IMR-90 (cell line): ENCODE measurements at regions not wholly inside any gene's neighbourhood (a gene's known extent, or its start where the extent isn't known, plus 50 kb on each side); places are given as distances from the start of the nearest gene placed in this dataset.

Experiments used
- ATAC-seq: fragments of 200-7000 bp; cut with Tn5 transposase; 2 replicates; pipeline ENCODE4 v1.9.1; 2020; ENCODE audit warnings: low read depth, mild to moderate bottlenecking, moderate library complexity
- BruUV-seq: library from RNA; stranded (reverse); fragments of 400-500 nt; replicated peaks from 2 replicates; lab custom pipeline; 2021; lab: Mats Ljungman, UMichigan
- CTCF ChIA-PET: fragments of 300-600 bp; formaldehyde crosslinking; extraction: SDS; loops from one replicate; lab custom pipeline; 2021; ENCODE audit warnings: antibody characterized with exemption; lab: Yijun Ruan, JAX
- POLR2A ChIA-PET: fragments of 300-600 bp; sonication (Branson Sonifier 250); formaldehyde crosslinking; loops from one replicate; lab custom pipeline; 2022; ENCODE audit warnings: antibody characterized with exemption; ENCODE audit not compliant: unreplicated experiment; lab: Charles Lee
- DNase-seq: peaks from one replicate; pipeline ENCODE4 v3.0.0; 2013
- H2AFZ ChIP-seq: replicated peaks from 2 replicates; pipeline ENCODE3; 2013; ENCODE audit warnings: low read length, mild to moderate bottlenecking; ENCODE audit not compliant: poor library complexity
- H2AK5ac ChIP-seq: 2 replicates; pipeline ENCODE4 v1.6.1; 2013; ENCODE audit warnings: low read depth, low read length, inconsistent platforms
- H2AK9ac ChIP-seq: replicated peaks from 2 replicates; pipeline ENCODE3; 2013; ENCODE audit warnings: mild to moderate bottlenecking, low read depth, low read length, moderate library complexity; ENCODE audit not compliant: poor library complexity
- H2BK120ac ChIP-seq: 2 replicates; pipeline ENCODE4 v1.6.1; 2013; ENCODE audit warnings: low read depth, low read length, inconsistent platforms
- H2BK15ac ChIP-seq: 3 replicates; pipeline ENCODE4 v1.6.1; 2013; ENCODE audit warnings: low read depth, low read length, inconsistent platforms
- H2BK20ac ChIP-seq: 2 replicates; pipeline ENCODE4 v1.6.1; 2013; ENCODE audit warnings: low read depth, mild to moderate bottlenecking, inconsistent platforms, low read length, moderate library complexity
- H2BK5ac ChIP-seq: 2 replicates; pipeline ENCODE4 v1.6.1; 2013; ENCODE audit warnings: mild to moderate bottlenecking, low read depth, low read length, inconsistent platforms; ENCODE audit not compliant: poor library complexity, severe bottlenecking
- H3K14ac ChIP-seq: replicated peaks from 2 replicates; pipeline ENCODE4 v1.6.1; 2013; ENCODE audit warnings: low read depth, low read length, inconsistent platforms
- H3K18ac ChIP-seq: 2 replicates; pipeline ENCODE4 v1.6.1; 2013; ENCODE audit warnings: low read depth, low read length, control low read depth
- H3K23ac ChIP-seq: 2 replicates; pipeline ENCODE4 v1.6.1; 2013; ENCODE audit warnings: low read depth, low read length, inconsistent platforms
- H3K27ac ChIP-seq: 2 replicates; pipeline ENCODE4 v1.5.1; 2013; ENCODE audit warnings: mild to moderate bottlenecking, control low read depth, low read length; ENCODE audit not compliant: insufficient read depth
- H3K27me3 ChIP-seq: 2 replicates; pipeline ENCODE4 v1.6.1; 2013; ENCODE audit warnings: low read length; ENCODE audit not compliant: control insufficient read depth, insufficient read depth
- H3K36me3 ChIP-seq: 2 replicates; pipeline ENCODE4 v1.6.1; 2013; ENCODE audit warnings: low read length, mixed read lengths; ENCODE audit not compliant: control insufficient read depth, insufficient read depth
- H3K4ac ChIP-seq: 2 replicates; pipeline ENCODE4 v1.6.1; 2013; ENCODE audit warnings: low read depth, low read length, inconsistent platforms
- H3K4me1 ChIP-seq: 2 replicates; pipeline ENCODE4 v1.6.1; 2013; ENCODE audit warnings: low read length, mixed read lengths; ENCODE audit not compliant: control insufficient read depth, insufficient read depth
- H3K4me2 ChIP-seq: 2 replicates; pipeline ENCODE4 v1.6.1; 2013; ENCODE audit warnings: low read depth, mild to moderate bottlenecking, control low read depth, low read length, moderate library complexity
- H3K4me3 ChIP-seq: 2 replicates; pipeline ENCODE4 v1.5.1; 2013; ENCODE audit warnings: low read depth, mild to moderate bottlenecking, control low read depth, low read length, moderate library complexity; ENCODE audit not compliant: insufficient read depth
- H3K56ac ChIP-seq: 2 replicates; pipeline ENCODE4 v1.6.1; 2013; ENCODE audit warnings: low read length, inconsistent platforms; ENCODE audit not compliant: insufficient read depth; ENCODE audit errors: extremely low read depth
- H3K79me1 ChIP-seq, 2 experiments: 2 replicates each; pipeline ENCODE4 v1.6.1; 2013; ENCODE audit warnings: low read length in 2 of 2, inconsistent platforms in 1 of 2, low read depth in 1 of 2
- H3K9ac ChIP-seq: 2 replicates; pipeline ENCODE4 v1.6.1; 2013; ENCODE audit warnings: low read depth, low read length, control low read depth
- H3K9me1 ChIP-seq: 2 replicates; pipeline ENCODE4 v1.6.1; 2013; ENCODE audit warnings: low read length, inconsistent platforms; ENCODE audit not compliant: insufficient read depth
- H3K9me3 ChIP-seq: 2 replicates; pipeline ENCODE4 v1.6.1; 2013; ENCODE audit warnings: low read length; ENCODE audit not compliant: control insufficient read depth, insufficient read depth
- H4K20me1 ChIP-seq: 2 replicates; pipeline ENCODE4 v1.6.1; 2013; ENCODE audit warnings: low read length, inconsistent platforms; ENCODE audit not compliant: insufficient read depth
- H4K5ac ChIP-seq: 2 replicates; pipeline ENCODE4 v1.6.1; 2013; ENCODE audit warnings: mild to moderate bottlenecking, low read depth, low read length, control low read depth
- H4K8ac ChIP-seq, 2 experiments: 2 replicates each; pipeline ENCODE4 v1.6.1; 2013; ENCODE audit warnings: low read depth in 2 of 2, low read length in 2 of 2, control low read depth in 1 of 2, inconsistent platforms in 1 of 2
- H4K91ac ChIP-seq: 2 replicates; pipeline ENCODE4 v1.6.1; 2013; ENCODE audit warnings: low read depth, low read length, inconsistent platforms; ENCODE audit not compliant: insufficient read depth
- SMC3 ChIP-seq: fragments of 150-350 bp; IDR thresholded peaks from 2 replicates; pipeline ENCODE4 v1.6.1; 2016; ENCODE audit warnings: low read depth, mild to moderate bottlenecking, antibody characterized with exemption, low read length, moderate library complexity
- dilution Hi-C: fragments of 300-500 bp; cut with HindIII; formaldehyde crosslinking; loops from one replicate; pipeline ENCODE4 v1.14.3; 2018; ENCODE audit warnings: low sequenced_read_pairs; ENCODE audit not compliant: unreplicated experiment
- in situ Hi-C: fragments of 300-500 bp; cut with MboI; formaldehyde crosslinking; loops from 3 replicates; pipeline ENCODE4 v1.14.3; 2019; ENCODE audit warnings: low sequenced_read_pairs, inconsistent platforms, mixed read lengths
- intact Hi-C: fragments of 100-400 bp; cut with micrococcal nuclease; formaldehyde crosslinking; loops from 2 replicates; pipeline ENCODE4 v1.10.0; 2022

GRCh38 chr6:140226637-140227036, 852.2 kb upstream of the CITED2 start:
- Histone ChIP-seq H2AK9ac (no peak overlapping the region), H3K27ac (no peak overlapping the region), H3K9ac (no peak overlapping the region), H3K23ac (no peak overlapping the region), H3K79me1 (no peaks in the 10 kb centered on the region), H3K9me3 (no peaks in the 10 kb centered on the region), H4K91ac (no peak overlapping the region), H2AK5ac (no peak overlapping the region), H3K18ac (no peak overlapping the region), H3K9me1 (no peaks in the 10 kb centered on the region), H3K4me2 (no peak overlapping the region), H2BK15ac (no peak overlapping the region), H3K4me1 (no peaks in the 10 kb centered on the region; the same call in 1 of the 2 replicates), H3K56ac (no peak overlapping the region; the same call in 1 of the 2 replicates), H2BK5ac (no peak overlapping the region), H3K14ac (no peak overlapping the region), H2AFZ (no peak overlapping the region), H2BK120ac (no peak overlapping the region), H3K4ac (no peak overlapping the region), H4K20me1 (no peaks in the 10 kb centered on the region), H3K36me3 (no peaks in the 10 kb centered on the region), H3K27me3 (no peaks in the 10 kb centered on the region), H3K4me3 (no peak overlapping the region), H4K5ac (no peak overlapping the region), H4K8ac (no peak overlapping the region), H2BK20ac (no peak overlapping the region)
- intact Hi-C loops, result no loop called here
- dilution Hi-C loops, result no loop called here
- no peak for TF ChIP-seq SMC3
- no peak for ATAC-seq
- ChIA-PET CTCF (no interaction called here), POLR2A (no interaction called here)
- DNase-seq, result no peak
- no TSS peak for BruUV-seq
- in situ Hi-C loops, result no loop called here
